GM12801 (cell line): ENCODE measurements at regions not wholly inside any gene's neighbourhood (a gene's known extent, or its start where the extent isn't known, plus 50 kb on each side); places are given as distances from the start of the nearest gene placed in this dataset.

Experiments
- CTCF ChIP-seq: IDR thresholded peaks from one replicate; pipeline ENCODE4 v1.5.1; 2011; ENCODE audit warnings: control low read depth; ENCODE audit not compliant: insufficient read length; ENCODE audit errors: extremely low read depth

GRCh38 chr2:43102366-43103092 lies 123.9 kb downstream of the ZFP36L2 start:
- TF ChIP-seq CTCF, result no peak

GRCh38 chr2:43101751-43102150 lies 124.7 kb downstream of the ZFP36L2 start:
- TF ChIP-seq CTCF, result no peak

- no peak for TF ChIP-seq CTCF
These were observed 125.3 kb downstream of the ZFP36L2 start for GRCh38 chr2:43100883-43101662.

- TF ChIP-seq CTCF, result no peak
These were observed 126.0 kb downstream of the ZFP36L2 start for GRCh38 chr2:43100362-43100882.

GRCh38 chr2:43099797-43100196 lies 126.6 kb downstream of the ZFP36L2 start:
- TF ChIP-seq CTCF, result no peak

GRCh38 chr2:43098539-43098938 lies 127.9 kb downstream of the ZFP36L2 start:
- no peak for TF ChIP-seq CTCF

GRCh38 chr2:43097644-43098408 lies 128.6 kb downstream of the ZFP36L2 start:
- no peak for TF ChIP-seq CTCF
